ENCODE measurements at regions not wholly inside any gene's neighbourhood (a gene's known extent, or its start where the extent isn't known, plus 50 kb on each side); places are given as distances from the start of the nearest gene placed in this dataset.
"Not testable (repeated sequence)": the region's sequence is repeated elsewhere in the genome, so short reads cannot be mapped to it uniquely, and the experiment has no call there.

GRCh38 chrX:9356846-9357245, 108.0 kb upstream of the TBL1X start:
- DNase-seq (ENCODE audit: extremely low read depth in 1 of 11, low read depth in 9 of 11, low spot score in 4 of 11): no peak

GRCh38 chrX:9357518-9358114, 107.2 kb upstream of the TBL1X start:
- DNase-seq (ENCODE audit: extremely low read depth in 1 of 11, low read depth in 9 of 11, low spot score in 4 of 11): no peak

GRCh38 chrX:9362363-9362928, 102.4 kb upstream of the TBL1X start:
- DNase-seq (ENCODE audit: extremely low read depth in 1 of 11, low read depth in 9 of 11, low spot score in 4 of 11): no peak

- no peak for DNase-seq (ENCODE audit: extremely low read depth in 1 of 11, low read depth in 9 of 11, low spot score in 4 of 11)
These were observed 97.4 kb upstream of the TBL1X start for GRCh38 chrX:9367421-9367820.

GRCh38 chrX:9368262-9368661, 96.6 kb upstream of the TBL1X start:
- no peak for DNase-seq (ENCODE audit: extremely low read depth in 1 of 11, low read depth in 9 of 11, low spot score in 4 of 11)

GRCh38 chrX:9369802-9370291, 95.0 kb upstream of the TBL1X start:
- DNase-seq (ENCODE audit: extremely low read depth in 1 of 11, low read depth in 9 of 11, low spot score in 4 of 11): no peak

- no peak for DNase-seq (ENCODE audit: extremely low read depth in 1 of 11, low read depth in 9 of 11, low spot score in 4 of 11)
These were observed 94.0 kb upstream of the TBL1X start for GRCh38 chrX:9370893-9371292.

GRCh38 chrX:9372866-9373265, 92.0 kb upstream of the TBL1X start:
- no peak for DNase-seq (ENCODE audit: extremely low read depth in 1 of 11, low read depth in 9 of 11, low spot score in 4 of 11)

GRCh38 chrX:9373789-9374188, 91.1 kb upstream of the TBL1X start:
- DNase-seq (ENCODE audit: extremely low read depth in 1 of 11, low read depth in 9 of 11, low spot score in 4 of 11): no peak

GRCh38 chrX:9374555-9374954, 90.3 kb upstream of the TBL1X start:
- DNase-seq (ENCODE audit: extremely low read depth in 1 of 11, low read depth in 9 of 11, low spot score in 4 of 11): no peak

GRCh38 chrX:9376111-9376510, 88.7 kb upstream of the TBL1X start:
- no peak for DNase-seq (ENCODE audit: extremely low read depth in 1 of 11, low read depth in 9 of 11, low spot score in 4 of 11)

GRCh38 chrX:9377216-9377615, 87.6 kb upstream of the TBL1X start:
- DNase-seq (ENCODE audit: extremely low read depth in 1 of 11, low read depth in 9 of 11, low spot score in 4 of 11): not testable (repeated sequence)

GRCh38 chrX:9378980-9379696, 85.7 kb upstream of the TBL1X start:
- DNase-seq (ENCODE audit: extremely low read depth in 1 of 11, low read depth in 9 of 11, low spot score in 4 of 11): no peak

GRCh38 chrX:9379697-9380551, 84.9 kb upstream of the TBL1X start:
- DNase-seq (ENCODE audit: extremely low read depth in 1 of 11, low read depth in 9 of 11, low spot score in 4 of 11): no peak

- no peak for DNase-seq (ENCODE audit: extremely low read depth in 1 of 11, low read depth in 9 of 11, low spot score in 4 of 11)
These were observed 81.2 kb upstream of the TBL1X start for GRCh38 chrX:9383655-9384054.

- no peak for DNase-seq (ENCODE audit: extremely low read depth in 1 of 11, low read depth in 9 of 11, low spot score in 4 of 11)
These were observed 76.4 kb upstream of the TBL1X start for GRCh38 chrX:9388450-9388849.

- DNase-seq (ENCODE audit: extremely low read depth in 1 of 11, low read depth in 9 of 11, low spot score in 4 of 11): no peak
These were observed 74.7 kb upstream of the TBL1X start for GRCh38 chrX:9390121-9390520.

- no peak for DNase-seq (ENCODE audit: extremely low read depth in 1 of 11, low read depth in 9 of 11, low spot score in 4 of 11)
These were observed 74.0 kb upstream of the TBL1X start for GRCh38 chrX:9390693-9391368.

- no peak for DNase-seq (ENCODE audit: extremely low read depth in 1 of 11, low read depth in 9 of 11, low spot score in 4 of 11)
These were observed 72.4 kb upstream of the TBL1X start for GRCh38 chrX:9392445-9392844.

Measured in renal cortex interstitium (tissue), 11 donors.